Ovary (tissue), 7 donors: ENCODE measurements at regions not wholly inside any gene's neighbourhood (a gene's known extent, or its start where the extent isn't known, plus 50 kb on each side); places are given as distances from the start of the nearest gene placed in this dataset.

Source experiments
- DNase-seq, 5 donors: peaks; one replicate each; pipeline ENCODE4 v3.0.0-alpha.2; 2019 to 2020
- H3K27ac ChIP-seq, 2 donors: fragments of 200-600 bp; one replicate each; pipeline versions ENCODE4 v1.5.1 to v1.8.0; 2019 to 2022
- H3K27me3 ChIP-seq: fragments of 200-600 bp; one replicate; pipeline ENCODE4 v1.8.0; 2022
- H3K36me3 ChIP-seq: fragments of 200-600 bp; sonication (generic); one replicate; pipeline ENCODE4 v1.5.1; 2019
- H3K4me1 ChIP-seq: one replicate; pipeline ENCODE4 v1.8.1; 2013; ENCODE audit warnings: mild to moderate bottlenecking, moderate library complexity; ENCODE audit not compliant: insufficient read depth
- H3K4me3 ChIP-seq: fragments of 200-600 bp; sonication (generic); one replicate; pipeline ENCODE4 v1.5.1; 2017
- H3K9me3 ChIP-seq, 2 donors: fragments of 200-600 bp in 1 of 2; sonication (generic) in 1 of 2; one replicate each; pipeline versions ENCODE4 v1.5.1 to v1.8.1; 2013 to 2019; ENCODE audit warnings: mild to moderate bottlenecking in 1 of 2, moderate library complexity in 1 of 2
- CTCF ChIP-seq, 3 donors: fragments of 450-650 bp in 2 of 3; fragments of 200-600 bp in 1 of 3; IDR thresholded peaks; one replicate each; pipeline versions ENCODE4 v1.5.1 to v1.8.0; 2016 to 2022; ENCODE audit warnings: antibody characterized with exemption in 3 of 3, mild to moderate bottlenecking in 1 of 3
- EP300 ChIP-seq: sonication (generic); formaldehyde crosslinking; IDR thresholded peaks from one replicate; pipeline ENCODE4 v1.6.1; 2017; ENCODE audit warnings: antibody characterized with exemption
- POLR2A ChIP-seq: fragments of 450-650 bp; IDR thresholded peaks from one replicate; pipeline ENCODE4 v1.6.1; 2017; ENCODE audit warnings: antibody characterized with exemption, mild to moderate bottlenecking, moderate library complexity
- WGBS, 3 donors: extraction: QIAGEN DNeasy Blood & Tissue Kit in 1 of 3; methylation state at CpG; one replicate each; pipeline versions ENCODE4 v1.1.5 to v1.1.7; 2013 to 2017; 5-methylcytosine and 5-hydroxymethylcytosine counted together
- intact Hi-C, 4 donors: fragments of 100-400 bp; cut with DNase I; formaldehyde crosslinking; loops; one replicate each; pipeline versions ENCODE4 v1.11.0 to v1.15.1; 2022 to 2023
- donor health status: DM: no; HTN: no; CAD: no; lungs with moderate emphysema.
- donor health status: DM: no; HTN: no; CAD: no.
- donor health status: Bipolar disorder and iron deficiency.
- donor health status: DM: no; HTN: no; CAD: no.
- donor health status: DM: yes; HTN: yes; CAD: no.

DNA sequence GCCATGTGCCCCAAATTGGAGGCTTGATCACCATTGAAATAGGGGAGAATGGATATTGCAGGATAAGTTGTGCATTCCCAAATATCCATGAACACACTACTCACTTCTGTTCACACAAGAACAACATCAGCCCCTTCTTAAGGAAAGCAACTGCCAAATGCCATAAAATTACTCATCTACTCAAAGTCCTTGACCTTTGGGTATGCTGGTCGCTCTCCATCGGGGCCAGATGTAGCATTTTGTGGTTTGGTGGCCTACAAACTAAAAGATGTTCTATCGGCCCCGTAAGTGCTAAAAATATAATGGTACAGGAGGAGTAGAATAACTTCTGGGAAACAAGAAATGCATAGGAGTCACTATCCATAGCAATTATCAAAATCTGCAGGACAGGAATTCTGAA is 362.6 kb downstream of the AEBP2 start:
- Histone ChIP-seq H3K27ac (no peak overlapping the region), H3K4me1 (no peaks in the 10 kb centered on the region), H3K9me3 (no peaks in the 10 kb centered on the region), H3K27me3 (no peaks in the 10 kb centered on the region), H3K36me3 (no peaks in the 10 kb centered on the region), H3K4me3 (no peak overlapping the region)
- 33 to 44% (median 34%) methylated on average over 4 of the region's 4 CpGs for WGBS, 3 donors
- intact Hi-C loops: no loop called here
- DNase-seq: no peak
- TF ChIP-seq POLR2A (no peak), CTCF (IDR thresholded peaks at IDR 0.05) (no peak), EP300 (no peak)

DNA sequence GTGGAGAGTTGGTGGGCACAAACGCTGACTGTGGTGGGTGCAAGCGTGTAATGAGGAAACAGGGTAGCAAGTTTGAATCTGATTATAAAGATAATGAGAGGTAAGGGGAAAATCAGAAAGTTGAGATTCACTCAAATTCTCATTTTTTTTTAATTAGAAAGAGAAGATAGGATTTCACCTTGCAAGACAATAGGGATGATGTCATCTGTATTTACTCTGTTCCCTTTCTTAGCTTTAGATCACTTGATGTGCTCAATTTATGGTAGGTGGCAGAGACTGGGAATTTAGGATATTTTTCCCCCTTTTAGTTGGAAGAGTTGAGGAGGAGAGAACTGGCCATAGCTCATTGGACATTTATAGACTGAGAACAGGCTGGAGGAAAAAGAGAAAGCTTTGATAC is 363.6 kb downstream of the AEBP2 start:
- 93 to 100% (median 98%) methylated on average over 2 of the region's 2 CpGs for WGBS, 3 donors
- Histone ChIP-seq H3K9me3 (no peaks in the 10 kb centered on the region), H3K27me3 (no peaks in the 10 kb centered on the region), H3K4me1 (no peaks in the 10 kb centered on the region), H3K36me3 (no peaks in the 10 kb centered on the region), H3K4me3 (no peak overlapping the region), H3K27ac (no peak overlapping the region)
- TF ChIP-seq CTCF (IDR thresholded peaks at IDR 0.05) (no peak), POLR2A (no peak), EP300 (no peak)
- DNase-seq: no peak
- intact Hi-C loops: no loop called here

DNA sequence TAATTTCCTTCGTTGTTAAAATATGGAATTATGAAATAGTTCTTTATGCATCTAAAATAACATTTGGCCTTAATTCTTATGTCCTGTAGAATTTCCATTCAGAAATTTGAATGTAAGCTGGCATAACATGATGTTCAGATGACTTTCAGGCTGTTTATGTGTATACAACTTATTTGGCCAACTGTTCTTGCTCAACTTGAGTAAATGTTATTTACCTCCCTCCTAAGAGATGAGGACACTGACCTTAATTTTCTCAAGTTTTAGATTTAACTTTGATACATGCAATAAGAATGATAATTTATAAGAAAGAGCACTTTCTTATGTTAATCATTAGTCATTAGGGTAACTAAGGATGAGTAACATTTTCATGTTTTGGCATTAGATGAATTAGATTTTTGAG is 365.4 kb downstream of the AEBP2 start:
- H3K27ac ChIP-seq: no peak overlapping the region

DNA sequence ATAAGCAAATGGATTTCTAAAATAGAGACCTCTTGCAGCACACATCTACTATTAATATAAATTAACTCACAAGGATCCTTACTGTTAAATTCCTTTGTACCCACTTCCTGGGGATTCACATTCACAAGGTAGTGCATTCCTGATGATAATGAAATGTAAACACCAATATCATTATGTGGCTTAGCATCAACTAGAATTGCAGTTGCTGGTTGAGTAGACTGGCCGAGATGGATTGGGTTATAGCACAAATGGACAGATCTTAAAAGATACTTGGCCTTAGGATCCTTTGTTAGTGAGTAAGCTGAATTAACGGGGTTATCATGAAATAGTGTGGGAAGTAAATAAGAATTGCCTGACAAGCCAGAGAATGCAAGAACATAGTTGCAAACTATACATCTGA is 369.1 kb downstream of the AEBP2 start:
- WGBS, 3 donors: 91 to 97% (median 93%) methylated on average over 2 of the region's 2 CpGs
- TF ChIP-seq POLR2A: no peak
- no peak for TF ChIP-seq CTCF (IDR thresholded peaks at IDR 0.05)
- TF ChIP-seq EP300: no peak
- DNase-seq: no peak

More for the DNA sequence above, 365.4 kb downstream of the AEBP2 start:
- intact Hi-C loops: no loop called here
- Histone ChIP-seq H3K4me3 (no peak overlapping the region), H3K9me3 (no peaks in the 10 kb centered on the region), H3K4me1 (no peaks in the 10 kb centered on the region), H3K36me3 (no peaks in the 10 kb centered on the region), H3K27me3 (no peaks in the 10 kb centered on the region)
- no peak for DNase-seq
- 88 to 93% (median 89%) methylated on average over 1 of the region's 1 CpG for WGBS, 3 donors
- TF ChIP-seq POLR2A: no peak
- TF ChIP-seq CTCF (IDR thresholded peaks at IDR 0.05): no peak
- no peak for TF ChIP-seq EP300

DNA sequence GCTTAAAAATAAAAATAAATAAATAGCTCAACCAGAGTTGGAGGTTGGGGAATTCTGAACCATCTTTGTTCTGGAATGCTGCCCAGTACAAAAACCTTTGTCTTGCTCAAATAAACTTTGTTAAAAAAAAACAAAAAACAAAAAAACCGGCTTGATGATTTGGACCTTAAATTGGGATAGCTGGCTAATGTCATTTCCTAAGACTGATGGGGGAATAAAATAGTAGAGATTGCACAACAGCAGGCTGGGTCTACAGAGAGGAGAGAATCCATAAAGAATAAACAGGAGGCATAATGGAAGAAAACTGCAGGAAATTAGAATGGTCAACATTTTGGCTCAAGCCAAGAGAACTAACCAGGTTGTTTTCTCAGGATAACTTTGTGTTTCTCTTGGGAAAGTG is 370.9 kb downstream of the AEBP2 start:
- TF ChIP-seq POLR2A: no peak
- no peak for TF ChIP-seq CTCF (IDR thresholded peaks at IDR 0.05)
- TF ChIP-seq EP300: no peak
- H3K4me1 ChIP-seq: no peaks in the 10 kb centered on the region
- no peak for DNase-seq
- no peak overlapping the region for H3K27ac ChIP-seq
- H3K27me3 ChIP-seq: no peaks in the 10 kb centered on the region
- intact Hi-C loops: no loop called here
- no peaks in the 10 kb centered on the region for H3K36me3 ChIP-seq
- H3K9me3 ChIP-seq: no peaks in the 10 kb centered on the region
- H3K4me3 ChIP-seq: no peak overlapping the region
- WGBS, 3 donors: 38 to 42% (median 41%) methylated on average over 1 of the region's 1 CpG

More for the DNA sequence above, 369.1 kb downstream of the AEBP2 start:
- Histone ChIP-seq H3K9me3 (no peaks in the 10 kb centered on the region), H3K4me1 (no peaks in the 10 kb centered on the region), H3K36me3 (no peaks in the 10 kb centered on the region), H3K27ac (no peak overlapping the region), H3K4me3 (no peak overlapping the region), H3K27me3 (no peaks in the 10 kb centered on the region)
- intact Hi-C loops: no loop called here
